NCI-H1417 treated with DMSO at 0.1 percent for 48 hours (cell line): ENCODE measurements at regions not wholly inside any gene's neighbourhood (a gene's known extent, or its start where the extent isn't known, plus 50 kb on each side); places are given as distances from the start of the nearest gene placed in this dataset.
A peak's percentile ranks its signal among the peaks of the same experiment; 100 is the strongest.

Experiments
- DNase-seq: peaks from one replicate; lab custom pipeline; 2025; lab: John Stamatoyannopoulos, UW

- peak; percentile 27 for DNase-seq
Measured at GRCh38 chr14:104291123-104292000, 153.0 kb downstream of the KIF26A start.

- DNase-seq = no peak
Measured at GRCh38 chr14:104292084-104292970, 153.9 kb downstream of the KIF26A start.

- no peak for DNase-seq
Measured at GRCh38 chr14:104293231-104293841, 154.9 kb downstream of the KIF26A start.

- no peak for DNase-seq
Measured at GRCh38 chr14:104293851-104294627, 155.7 kb downstream of the KIF26A start.

- DNase-seq = no peak
Measured at GRCh38 chr14:104294628-104294982, 156.2 kb downstream of the KIF26A start.

GRCh38 chr14:104294983-104295680 is 156.7 kb downstream of the KIF26A start:
- no peak for DNase-seq

- no peak for DNase-seq
Measured at GRCh38 chr14:104295681-104296387, 157.4 kb downstream of the KIF26A start.

- no peak for DNase-seq
Measured at GRCh38 chr14:104296388-104297312, 158.3 kb downstream of the KIF26A start.

GRCh38 chr14:104297313-104297704 is 158.9 kb downstream of the KIF26A start:
- DNase-seq = no peak

GRCh38 chr14:104297721-104298401 is 159.5 kb downstream of the KIF26A start:
- DNase-seq = no peak

GRCh38 chr14:104298458-104298857 is 160.1 kb downstream of the KIF26A start:
- DNase-seq = no peak

- peak; percentile 32 for DNase-seq
Measured at GRCh38 chr14:104299993-104300761, 161.8 kb downstream of the KIF26A start.

- DNase-seq = no peak
Measured at GRCh38 chr14:104301731-104302460, 163.5 kb downstream of the KIF26A start.

GRCh38 chr14:104302794-104303405 is 164.5 kb downstream of the KIF26A start:
- DNase-seq = no peak

- no peak for DNase-seq
Measured at GRCh38 chr14:104303705-104304425, 165.5 kb downstream of the KIF26A start.
